GM18519 (cell line): ENCODE measurements at regions not wholly inside any gene's neighbourhood (a gene's known extent, or its start where the extent isn't known, plus 50 kb on each side); places are given as distances from the start of the nearest gene placed in this dataset.

Experiments
- ATAC-seq: cut with Tn5 transposase; IDR thresholded peaks from one replicate; pipeline ENCODE4 v1.9.1; 2021; ENCODE audit warnings: mild to moderate bottlenecking, moderate library complexity; ENCODE audit not compliant: unreplicated experiment, low FRiP score

GRCh38 chr5:93805616-93806379 is 64.4 kb upstream of the POU5F2 start:
- ATAC-seq = no peak

GRCh38 chr5:93800988-93801811 is 59.8 kb upstream of the POU5F2 start:
- peak; percentile 74 for ATAC-seq

GRCh38 chr5:93794954-93795353 is 53.6 kb upstream of the POU5F2 start:
- ATAC-seq = no peak

- no peak for ATAC-seq
These were observed 51.9 kb upstream of the POU5F2 start for GRCh38 chr5:93793159-93793781.

- no peak for ATAC-seq
These were observed 50.1 kb upstream of the POU5F2 start for GRCh38 chr5:93791518-93791972.
